ACC112 (cell line): ENCODE measurements at regions not wholly inside any gene's neighbourhood (a gene's known extent, or its start where the extent isn't known, plus 50 kb on each side); places are given as distances from the start of the nearest gene placed in this dataset.
"Not testable (repeated sequence)": the region's sequence is repeated elsewhere in the genome, so short reads cannot be mapped to it uniquely, and the experiment has no call there.

Experiments used
- H2AFZ ChIP-seq: fragments of 200-600 bp; sonication (generic); one replicate; pipeline ENCODE4 v1.6.0; 2017; ENCODE audit warnings: antibody characterized with exemption, low read length; ENCODE audit not compliant: unreplicated experiment
- H3K27ac ChIP-seq: fragments of 200-600 bp; sonication (generic); 2 replicates; pipeline ENCODE4 v1.5.1; 2014; ENCODE audit warnings: low read depth, mild to moderate bottlenecking, antibody characterized with exemption, low read length, moderate library complexity
- H3K27me3 ChIP-seq: fragments of 200-600 bp; sonication (generic); 2 replicates; pipeline ENCODE4 v1.6.1; 2014; ENCODE audit warnings: mild to moderate bottlenecking, antibody characterized with exemption, low read length, moderate library complexity, mixed read lengths; ENCODE audit not compliant: insufficient read depth
- H3K36me3 ChIP-seq: fragments of 200-600 bp; sonication (generic); 2 replicates; pipeline ENCODE4 v1.6.1; 2016; ENCODE audit warnings: mild to moderate bottlenecking, antibody characterized with exemption, low read length, moderate library complexity, mixed read lengths; ENCODE audit not compliant: insufficient read depth
- H3K4me1 ChIP-seq: fragments of 200-600 bp; sonication (generic); one replicate; pipeline ENCODE4 v1.6.1; 2016; ENCODE audit warnings: low read length, mixed read lengths; ENCODE audit not compliant: insufficient read depth, unreplicated experiment, control insufficient read depth
- H3K4me3 ChIP-seq: fragments of 200-600 bp; sonication (generic); 2 replicates; pipeline ENCODE4 v1.5.1; 2014; ENCODE audit warnings: mild to moderate bottlenecking, low read depth, low read length
- H3K79me2 ChIP-seq: fragments of 200-600 bp; sonication (generic); one replicate; pipeline ENCODE4 v1.6.0; 2016; ENCODE audit warnings: low read length; ENCODE audit not compliant: control insufficient read depth, unreplicated experiment, insufficient read depth

GRCh38 chr6:28685960-28686359 lies 160.3 kb downstream of the GPX5 start:
- H3K27ac ChIP-seq, result not testable (repeated sequence)
- Histone ChIP-seq H3K4me3 (peak overlapping the region; percentile 64), H2AFZ (peak overlapping the region; percentile 68)

GRCh38 chr6:28686446-28687027 lies 160.9 kb downstream of the GPX5 start:
- H3K79me2 ChIP-seq, H3K36me3 ChIP-seq, H3K27ac ChIP-seq, H3K4me1 ChIP-seq: not testable (repeated sequence)
- H3K4me3 ChIP-seq, result peak overlapping the region; percentile 64
- H2AFZ ChIP-seq, result peak overlapping the region; percentile 68
- H3K27me3 ChIP-seq, result peaks cover 36% of the 10 kb centered on the region

More at GRCh38 chr6:28685960-28686359, 160.3 kb downstream of the GPX5 start:
- H3K4me1 ChIP-seq, H3K36me3 ChIP-seq, H3K79me2 ChIP-seq: not testable (repeated sequence)
- H3K27me3 ChIP-seq, result peaks cover 37% of the 10 kb centered on the region

- H3K4me3 ChIP-seq, H2AFZ ChIP-seq: not testable (repeated sequence)
Measured at GRCh38 chr6:28687309-28687981, 161.8 kb downstream of the GPX5 start.

GRCh38 chr6:28691991-28692390 lies 166.3 kb downstream of the GPX5 start:
- H3K27ac ChIP-seq, H3K4me3 ChIP-seq, H3K79me2 ChIP-seq, H2AFZ ChIP-seq, H3K4me1 ChIP-seq, H3K36me3 ChIP-seq: not testable (repeated sequence)
- H3K27me3 ChIP-seq, result peaks cover 65% of the 10 kb centered on the region

More at GRCh38 chr6:28687309-28687981, 161.8 kb downstream of the GPX5 start:
- H3K36me3 ChIP-seq, H3K27ac ChIP-seq, H3K79me2 ChIP-seq, H3K4me1 ChIP-seq: not testable (repeated sequence)
- H3K27me3 ChIP-seq, result peaks cover 30% of the 10 kb centered on the region

GRCh38 chr6:28693033-28693750 lies 167.5 kb downstream of the GPX5 start:
- no peaks in the 10 kb centered on the region for H3K79me2 ChIP-seq
- no peak overlapping the region for H2AFZ ChIP-seq
- H3K36me3 ChIP-seq, result no peaks in the 10 kb centered on the region
- H3K4me1 ChIP-seq, result no peaks in the 10 kb centered on the region
- no peak overlapping the region for H3K4me3 ChIP-seq
- peaks cover 76% of the 10 kb centered on the region for H3K27me3 ChIP-seq
- no peak overlapping the region for H3K27ac ChIP-seq

GRCh38 chr6:28693751-28694443 lies 168.2 kb downstream of the GPX5 start:
- peaks cover 76% of the 10 kb centered on the region for H3K27me3 ChIP-seq
- H3K79me2 ChIP-seq, result no peaks in the 10 kb centered on the region
- H3K4me1 ChIP-seq, result no peaks in the 10 kb centered on the region
- peak overlapping the region; percentile 59 for H3K4me3 ChIP-seq
- no peak overlapping the region for H2AFZ ChIP-seq
- H3K36me3 ChIP-seq, result no peaks in the 10 kb centered on the region
- no peak overlapping the region for H3K27ac ChIP-seq

GRCh38 chr6:28695715-28696114 lies 170.0 kb downstream of the GPX5 start:
- Histone ChIP-seq H3K27me3 (peaks cover 78% of the 10 kb centered on the region), H3K27ac (no peak overlapping the region), H2AFZ (peak overlapping the region; percentile 71), H3K4me1 (no peaks in the 10 kb centered on the region), H3K4me3 (peak overlapping the region; percentile 62), H3K79me2 (no peaks in the 10 kb centered on the region), H3K36me3 (no peaks in the 10 kb centered on the region)

GRCh38 chr6:28696167-28696566 lies 170.5 kb downstream of the GPX5 start:
- Histone ChIP-seq H3K36me3 (no peaks in the 10 kb centered on the region), H3K27me3 (peaks cover 78% of the 10 kb centered on the region)

GRCh38 chr6:28696682-28697081 lies 171.0 kb downstream of the GPX5 start:
- no peak overlapping the region for H2AFZ ChIP-seq
- peaks cover 78% of the 10 kb centered on the region for H3K27me3 ChIP-seq

More at GRCh38 chr6:28696167-28696566, 170.5 kb downstream of the GPX5 start:
- Histone ChIP-seq H3K27ac (no peak overlapping the region), H3K79me2 (no peaks in the 10 kb centered on the region), H3K4me1 (no peaks in the 10 kb centered on the region), H3K4me3 (peak overlapping the region; percentile 62), H2AFZ (peak overlapping the region; percentile 71)

GRCh38 chr6:28707387-28708282 lies 182.0 kb downstream of the GPX5 start:
- no peaks in the 10 kb centered on the region for H3K4me1 ChIP-seq
- H3K27me3 ChIP-seq, result peaks cover 48% of the 10 kb centered on the region
- H3K79me2 ChIP-seq, result no peaks in the 10 kb centered on the region
- no peak overlapping the region for H3K27ac ChIP-seq
- H3K4me3 ChIP-seq, result no peak overlapping the region
- no peak overlapping the region for H2AFZ ChIP-seq
- H3K36me3 ChIP-seq, result no peaks in the 10 kb centered on the region

More at GRCh38 chr6:28696682-28697081, 171.0 kb downstream of the GPX5 start:
- H3K36me3 ChIP-seq, result no peaks in the 10 kb centered on the region
- no peak overlapping the region for H3K27ac ChIP-seq
- H3K4me1 ChIP-seq, result no peaks in the 10 kb centered on the region
- peak overlapping the region; percentile 62 for H3K4me3 ChIP-seq
- H3K79me2 ChIP-seq, result no peaks in the 10 kb centered on the region
